ENCODE measurements at regions not wholly inside any gene's neighbourhood (a gene's known extent, or its start where the extent isn't known, plus 50 kb on each side); places are given as distances from the start of the nearest gene placed in this dataset.

DNA sequence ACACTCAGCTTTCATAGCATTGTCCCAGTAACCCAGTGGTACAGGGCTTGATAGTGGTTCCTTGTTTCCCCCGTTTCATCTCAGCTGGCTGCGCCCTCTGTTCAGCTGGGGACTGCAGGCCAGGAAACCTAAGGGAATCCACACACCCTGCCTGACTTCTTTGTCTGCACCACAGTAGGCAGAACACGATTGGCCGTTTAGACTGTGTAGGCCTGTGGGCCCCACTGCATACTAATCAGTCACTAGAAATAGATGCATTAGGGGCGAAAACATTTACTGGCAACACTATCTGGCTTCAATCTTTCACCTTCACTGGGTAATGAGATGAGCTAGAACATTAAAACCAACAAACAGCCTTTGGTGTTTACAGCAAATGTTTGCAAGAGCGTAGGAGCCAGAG lies 512.7 kb upstream of the BRINP1 start (continued):
- TF ChIP-seq, protein P1, sequence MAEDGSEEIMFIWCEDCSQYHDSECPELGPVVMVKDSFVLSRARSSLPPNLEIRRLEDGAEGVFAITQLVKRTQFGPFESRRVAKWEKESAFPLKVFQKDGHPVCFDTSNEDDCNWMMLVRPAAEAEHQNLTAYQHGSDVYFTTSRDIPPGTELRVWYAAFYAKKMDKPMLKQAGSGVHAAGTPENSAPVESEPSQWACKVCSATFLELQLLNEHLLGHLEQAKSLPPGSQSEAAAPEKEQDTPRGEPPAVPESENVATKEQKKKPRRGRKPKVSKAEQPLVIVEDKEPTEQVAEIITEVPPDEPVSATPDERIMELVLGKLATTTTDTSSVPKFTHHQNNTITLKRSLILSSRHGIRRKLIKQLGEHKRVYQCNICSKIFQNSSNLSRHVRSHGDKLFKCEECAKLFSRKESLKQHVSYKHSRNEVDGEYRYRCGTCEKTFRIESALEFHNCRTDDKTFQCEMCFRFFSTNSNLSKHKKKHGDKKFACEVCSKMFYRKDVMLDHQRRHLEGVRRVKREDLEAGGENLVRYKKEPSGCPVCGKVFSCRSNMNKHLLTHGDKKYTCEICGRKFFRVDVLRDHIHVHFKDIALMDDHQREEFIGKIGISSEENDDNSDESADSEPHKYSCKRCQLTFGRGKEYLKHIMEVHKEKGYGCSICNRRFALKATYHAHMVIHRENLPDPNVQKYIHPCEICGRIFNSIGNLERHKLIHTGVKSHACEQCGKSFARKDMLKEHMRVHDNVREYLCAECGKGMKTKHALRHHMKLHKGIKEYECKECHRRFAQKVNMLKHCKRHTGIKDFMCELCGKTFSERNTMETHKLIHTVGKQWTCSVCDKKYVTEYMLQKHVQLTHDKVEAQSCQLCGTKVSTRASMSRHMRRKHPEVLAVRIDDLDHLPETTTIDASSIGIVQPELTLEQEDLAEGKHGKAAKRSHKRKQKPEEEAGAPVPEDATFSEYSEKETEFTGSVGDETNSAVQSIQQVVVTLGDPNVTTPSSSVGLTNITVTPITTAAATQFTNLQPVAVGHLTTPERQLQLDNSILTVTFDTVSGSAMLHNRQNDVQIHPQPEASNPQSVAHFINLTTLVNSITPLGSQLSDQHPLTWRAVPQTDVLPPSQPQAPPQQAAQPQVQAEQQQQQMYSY (CRISPR knock-in tag; IDR thresholded peaks at IDR 0.05) = no peak
- TF ChIP-seq MAX (CRISPR knock-in tag; IDR thresholded peaks at IDR 0.05) (no peak), PRRX2 (CRISPR knock-in tag; IDR thresholded peaks at IDR 0.05) (no peak), CTCF (IDR thresholded peaks at IDR 0.05) (no peak), JAZF1 (CRISPR knock-in tag; IDR thresholded peaks at IDR 0.05) (no peak), ZNF121 (CRISPR knock-in tag; IDR thresholded peaks at IDR 0.05) (no peak), AFF4 (CRISPR knock-in tag; IDR thresholded peaks at IDR 0.05; ENCODE audit: borderline replicate concordance) (no peak), EMX1 (CRISPR knock-in tag; IDR thresholded peaks at IDR 0.05) (no peak), E2F5 (CRISPR knock-in tag; IDR thresholded peaks at IDR 0.05) (no peak), ZNF263 (CRISPR knock-in tag; IDR thresholded peaks at IDR 0.05; ENCODE audit: low read depth) (no peak), HMGXB4 (CRISPR knock-in tag; IDR thresholded peaks at IDR 0.05) (no peak)
- TF ChIP-seq, protein P2, sequence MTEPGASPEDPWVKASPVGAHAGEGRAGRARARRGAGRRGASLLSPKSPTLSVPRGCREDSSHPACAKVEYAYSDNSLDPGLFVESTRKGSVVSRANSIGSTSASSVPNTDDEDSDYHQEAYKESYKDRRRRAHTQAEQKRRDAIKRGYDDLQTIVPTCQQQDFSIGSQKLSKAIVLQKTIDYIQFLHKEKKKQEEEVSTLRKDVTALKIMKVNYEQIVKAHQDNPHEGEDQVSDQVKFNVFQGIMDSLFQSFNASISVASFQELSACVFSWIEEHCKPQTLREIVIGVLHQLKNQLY (CRISPR knock-in tag; IDR thresholded peaks at IDR 0.05) = no peak

DNA sequence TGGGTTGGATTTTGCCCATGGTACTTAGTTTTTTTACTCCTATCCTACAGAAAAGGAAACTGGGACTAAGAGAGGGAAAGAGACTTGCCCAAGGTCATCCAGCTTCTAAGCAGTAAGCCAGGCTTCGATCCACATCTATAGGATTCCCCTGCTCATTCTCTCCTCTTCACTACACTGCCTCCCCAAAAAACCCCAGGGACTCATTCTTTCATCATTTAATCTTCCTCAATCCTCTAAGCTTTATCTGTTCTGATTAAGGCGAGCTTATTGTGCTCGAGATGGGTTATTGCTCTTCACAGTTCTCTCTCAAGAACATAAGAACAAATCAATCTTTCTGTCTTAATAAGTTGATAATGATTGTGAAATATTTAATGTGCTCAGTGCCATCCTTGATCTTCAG lies 511.1 kb upstream of the BRINP1 start:
- no peak for ATAC-seq
- Mint-ChIP-seq H3K9me3 (peaks cover 3% of the 10 kb centered on the region), H3K27ac (no peak overlapping the region), H3K36me3 (no peaks in the 10 kb centered on the region), H3K4me3 (no peak overlapping the region), H3K27me3 (ENCODE audit: low read depth) (0 out of 2 replicates have a peak, but pooled peaks cover 3% of the 10 kb centered on the region), H3K4me1 (peaks cover 26% of the 10 kb centered on the region)
- ChIA-PET CTCF (no interaction called here), POLR2A (no interaction called here)
- DNase-seq (ENCODE audit: low spot score) = no peak
- TF ChIP-seq NFE2L1 (CRISPR knock-in tag; IDR thresholded peaks at IDR 0.05) (no peak), STAT6 (CRISPR knock-in tag; conservative IDR thresholded peaks at IDR 0.05; ENCODE audit: low read depth) (no peak), FOXP1 (CRISPR knock-in tag; IDR thresholded peaks at IDR 0.05; ENCODE audit: borderline replicate concordance) (no peak), ZNF396 (CRISPR knock-in tag; IDR thresholded peaks at IDR 0.05; ENCODE audit: borderline replicate concordance) (no peak), NR3C1 (CRISPR knock-in tag; conservative IDR thresholded peaks at IDR 0.05; ENCODE audit: low read depth) (no peak), USF2 (CRISPR knock-in tag; IDR thresholded peaks at IDR 0.05) (no peak)
